ENCODE measurements at regions not wholly inside any gene's neighbourhood (a gene's known extent, or its start where the extent isn't known, plus 50 kb on each side); places are given as distances from the start of the nearest gene placed in this dataset.

- H3K27ac Mint-ChIP-seq = no peak overlapping the region
- H3K4me3 Mint-ChIP-seq = no peak overlapping the region
- TF ChIP-seq CTCF (IDR thresholded peaks at IDR 0.05; ENCODE audit: unreplicated experiment in 3 of 3) = no peak
- H3K27me3 Mint-ChIP-seq (ENCODE audit: low read depth) = no peaks in the 10 kb centered on the region
- no peaks in the 10 kb centered on the region for H3K4me1 Mint-ChIP-seq
- H3K36me3 Mint-ChIP-seq (ENCODE audit: low read depth) = no peaks in the 10 kb centered on the region
- no peaks in the 10 kb centered on the region for H3K9me3 Mint-ChIP-seq
Observed at GRCh38 chr3:95923496-95924210, 890.7 kb upstream of the EPHA6 start.

DNA sequence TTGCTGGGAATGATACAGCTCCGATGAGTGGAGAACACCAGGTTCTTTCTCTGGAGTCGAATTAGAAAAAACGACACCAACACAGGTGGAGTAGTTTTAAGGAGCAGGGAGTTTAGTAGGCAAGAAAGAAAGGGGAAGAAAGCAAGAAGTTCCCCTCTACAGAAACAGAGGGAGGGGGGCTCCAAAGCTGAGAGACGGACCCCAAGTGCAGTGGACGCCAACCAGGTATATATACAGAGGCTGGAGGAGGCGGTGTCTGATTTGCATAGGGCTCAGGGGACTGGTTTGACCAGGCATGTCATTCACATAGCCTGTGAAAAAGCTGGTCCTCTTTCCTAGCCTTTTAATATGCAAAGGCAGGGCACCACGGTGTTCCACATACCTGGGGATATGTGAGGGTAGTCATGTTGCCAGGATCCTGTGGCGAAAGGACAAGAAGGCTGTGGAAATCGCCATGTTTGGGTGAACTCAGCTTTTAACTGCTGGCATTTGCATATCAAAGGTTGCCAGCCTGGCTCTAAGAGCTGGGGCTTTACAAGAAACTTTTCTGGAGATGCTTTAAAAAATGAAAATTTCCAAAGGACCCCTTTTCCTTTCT, 887.4 kb upstream of the EPHA6 start:
- Mint-ChIP-seq H3K4me3 (peak overlapping the region in 1 of 3 experiments; percentile 6), H3K36me3 (ENCODE audit: low read depth) (no peaks in the 10 kb centered on the region)
- no peak for TF ChIP-seq CTCF (IDR thresholded peaks at IDR 0.05; ENCODE audit: unreplicated experiment in 3 of 3)

DNA sequence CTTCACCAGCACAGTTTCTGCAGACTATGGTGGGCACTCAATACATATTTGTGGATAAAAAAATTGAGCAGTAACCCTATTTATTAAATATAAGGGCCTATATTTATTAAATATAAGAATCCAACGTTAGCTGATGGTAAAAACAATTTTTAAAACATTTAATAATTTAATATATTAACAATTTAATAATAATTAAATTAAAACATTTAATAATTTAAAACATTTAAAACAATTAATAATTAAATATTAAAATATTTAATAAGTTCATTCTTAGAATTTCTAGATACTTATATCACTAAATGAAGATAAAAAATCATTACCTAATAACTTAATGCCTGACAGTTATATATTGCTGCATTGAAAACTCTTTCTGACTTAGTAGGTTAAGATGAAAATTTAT, 880.2 kb upstream of the EPHA6 start:
- TF ChIP-seq CTCF (IDR thresholded peaks at IDR 0.05; ENCODE audit: unreplicated experiment in 3 of 3) = no peak
- Mint-ChIP-seq H3K4me3 (no peak overlapping the region), H3K4me1 (no peaks in the 10 kb centered on the region), H3K9me3 (no peaks in the 10 kb centered on the region), H3K27me3 (ENCODE audit: low read depth) (no peaks in the 10 kb centered on the region), H3K27ac (no peak overlapping the region), H3K36me3 (ENCODE audit: low read depth) (no peaks in the 10 kb centered on the region)

More for the DNA sequence above, 887.4 kb upstream of the EPHA6 start:
- no peak overlapping the region for H3K27ac Mint-ChIP-seq
- no peaks in the 10 kb centered on the region for H3K27me3 Mint-ChIP-seq (ENCODE audit: low read depth)
- H3K9me3 Mint-ChIP-seq = no peaks in the 10 kb centered on the region
- H3K4me1 Mint-ChIP-seq = no peaks in the 10 kb centered on the region

GRCh38 chr3:95939235-95939809, 875.1 kb upstream of the EPHA6 start:
- TF ChIP-seq CTCF (IDR thresholded peaks at IDR 0.05; ENCODE audit: unreplicated experiment in 3 of 3) = no peak
- Mint-ChIP-seq H3K27me3 (ENCODE audit: low read depth) (no peaks in the 10 kb centered on the region), H3K4me3 (no peak overlapping the region), H3K27ac (no peak overlapping the region), H3K36me3 (ENCODE audit: low read depth) (no peaks in the 10 kb centered on the region), H3K4me1 (no peaks in the 10 kb centered on the region), H3K9me3 (no peaks in the 10 kb centered on the region)

- Mint-ChIP-seq H3K4me3 (no peak overlapping the region), H3K36me3 (ENCODE audit: low read depth) (no peaks in the 10 kb centered on the region), H3K27ac (no peak overlapping the region), H3K4me1 (no peaks in the 10 kb centered on the region), H3K9me3 (no peaks in the 10 kb centered on the region), H3K27me3 (ENCODE audit: low read depth) (no peaks in the 10 kb centered on the region)
- TF ChIP-seq CTCF (IDR thresholded peaks at IDR 0.05; ENCODE audit: unreplicated experiment in 3 of 3) = no peak
Observed at GRCh38 chr3:95965704-95966336, 848.6 kb upstream of the EPHA6 start.
